Hepatocyte (in vitro differentiated cells): ENCODE measurements at regions not wholly inside any gene's neighbourhood (a gene's known extent, or its start where the extent isn't known, plus 50 kb on each side); places are given as distances from the start of the nearest gene placed in this dataset.

Source experiments
- CTCF ChIP-seq: fragments of 200-600 bp; sonication (generic); IDR thresholded peaks from 2 replicates; pipeline ENCODE4 v1.5.1; 2016; ENCODE audit warnings: antibody characterized with exemption, mild to moderate bottlenecking; ENCODE audit not compliant: poor library complexity
- EZH2 ChIP-seq: fragments of 200-600 bp; sonication (generic); IDR thresholded peaks from 2 replicates; pipeline ENCODE4 v1.6.1; 2016; ENCODE audit warnings: antibody characterized with exemption, mild to moderate bottlenecking, borderline replicate concordance
- EZH2phosphoT487 ChIP-seq: fragments of 200-600 bp; sonication (generic); IDR thresholded peaks from one replicate; pipeline ENCODE4 v1.6.1; 2018; ENCODE audit warnings: antibody characterized with exemption, mild to moderate bottlenecking, low read depth, moderate library complexity; ENCODE audit not compliant: unreplicated experiment, severe bottlenecking

- no peak for TF ChIP-seq CTCF
- TF ChIP-seq EZH2: no peak
- no peak for TF ChIP-seq EZH2phosphoT487
Observed at GRCh38 chr5:100319885-100320284, 215.3 kb upstream of the FAM174A start.
